Neural cell (in vitro differentiated cells): ENCODE measurements at regions not wholly inside any gene's neighbourhood (a gene's known extent, or its start where the extent isn't known, plus 50 kb on each side); places are given as distances from the start of the nearest gene placed in this dataset.

ENCODE experiments used
- H2AFZ ChIP-seq: fragments of 200-600, 300-800 bp; sonication (generic), shearing (Covaris generic); 2 replicates; pipeline ENCODE4 v1.6.0; 2014; ENCODE audit warnings: low read depth, mild to moderate bottlenecking, antibody characterized with exemption, low read length, moderate library complexity
- H3F3A ChIP-seq: fragments of 200-600 bp; shearing (Covaris generic); 2 replicates; pipeline ENCODE4 v1.6.1; 2016; ENCODE audit warnings: mild to moderate bottlenecking, moderate library complexity, mixed read lengths, antibody characterized with exemption, low read length; ENCODE audit not compliant: insufficient read depth, poor library complexity, severe bottlenecking
- H3K27ac ChIP-seq: fragments of 200-600, 300-800 bp; sonication (generic), shearing (Covaris generic); 2 replicates; pipeline ENCODE4 v1.5.1; 2014; ENCODE audit warnings: mild to moderate bottlenecking, low read length, moderate library complexity
- H3K27me3 ChIP-seq: fragments of 300-800, 200-600 bp; sonication (generic), shearing (Covaris generic); 2 replicates; pipeline ENCODE4 v1.6.0; 2014; ENCODE audit warnings: mild to moderate bottlenecking, low read depth, low read length, moderate library complexity; ENCODE audit not compliant: insufficient read depth
- H3K36me3 ChIP-seq: fragments of 300-800, 200-600 bp; sonication (generic), shearing (Covaris generic); 2 replicates; pipeline ENCODE4 v1.5.1; 2014; ENCODE audit warnings: mild to moderate bottlenecking, antibody characterized with exemption, low read length, moderate library complexity; ENCODE audit not compliant: insufficient read depth
- H3K4me2 ChIP-seq: fragments of 300-800, 200-600 bp; sonication (generic), shearing (Covaris generic); 2 replicates; pipeline ENCODE4 v1.6.0; 2014; ENCODE audit warnings: mild to moderate bottlenecking, low read length
- H3K4me3 ChIP-seq: fragments of 300-800, 200-600 bp; sonication (generic), shearing (Covaris generic); 2 replicates; pipeline ENCODE4 v1.5.1; 2014; ENCODE audit warnings: mild to moderate bottlenecking, low read length, moderate library complexity
- H3K79me2 ChIP-seq: fragments of 200-600 bp; shearing (Covaris generic); replicated peaks from 2 replicates; pipeline ENCODE4 v1.6.0; 2014; ENCODE audit warnings: mild to moderate bottlenecking, low read length, moderate library complexity; ENCODE audit not compliant: insufficient read depth
- H3K9ac ChIP-seq: fragments of 300-800, 200-600 bp; sonication (generic), shearing (Covaris generic); 2 replicates; pipeline ENCODE4 v1.6.1; 2016; ENCODE audit warnings: mild to moderate bottlenecking, low read length, mixed read lengths
- H3K9me2 ChIP-seq: fragments of 200-600 bp; shearing (Covaris generic); 2 replicates; pipeline ENCODE4 v1.6.1; 2016; ENCODE audit warnings: mild to moderate bottlenecking, low read length, mixed read lengths; ENCODE audit not compliant: insufficient read depth
- H3K9me3 ChIP-seq: fragments of 200-600, 300-800 bp; sonication (generic), shearing (Covaris generic); 2 replicates; pipeline ENCODE4 v1.6.1; 2016; ENCODE audit warnings: mild to moderate bottlenecking, mixed run types, low read length, moderate library complexity, mixed read lengths
- H4K20me1 ChIP-seq: fragments of 200-600 bp; shearing (Covaris generic); 2 replicates; pipeline ENCODE4 v1.6.1; 2016; ENCODE audit warnings: mild to moderate bottlenecking, mixed run types; ENCODE audit not compliant: insufficient read depth
- EP300 ChIP-seq: fragments of 450-650 bp; conservative IDR thresholded peaks from 2 replicates; pipeline ENCODE4 v1.6.1; 2014; ENCODE audit warnings: antibody characterized with exemption, mild to moderate bottlenecking, moderate library complexity; ENCODE audit not compliant: poor library complexity, severe bottlenecking
- EZH2 ChIP-seq: fragments of 200-600, 300-800 bp; shearing (Covaris generic), sonication (generic); IDR thresholded peaks from 2 replicates; pipeline ENCODE4 v1.6.1; 2014; ENCODE audit warnings: antibody characterized with exemption, low read length, borderline replicate concordance, mild to moderate bottlenecking; ENCODE audit not compliant: insufficient read depth, poor library complexity, severe bottlenecking
- MXI1 ChIP-seq: fragments of 450-650 bp; conservative IDR thresholded peaks from 2 replicates; pipeline ENCODE4 v1.6.1; 2014; ENCODE audit warnings: antibody characterized with exemption, mild to moderate bottlenecking; ENCODE audit not compliant: poor library complexity, severe bottlenecking
- POLR2AphosphoS5 ChIP-seq: IDR thresholded peaks from 2 replicates; pipeline ENCODE4 v1.6.1; 2012
- RAD21 ChIP-seq: fragments of 450-650 bp; conservative IDR thresholded peaks from 2 replicates; pipeline ENCODE4 v1.6.1; 2014; ENCODE audit warnings: antibody characterized with exemption, mild to moderate bottlenecking, moderate library complexity
- SMC3 ChIP-seq: fragments of 450-650 bp; conservative IDR thresholded peaks from 2 replicates; pipeline ENCODE4 v1.6.1; 2014; ENCODE audit warnings: antibody characterized with exemption, mild to moderate bottlenecking, moderate library complexity; ENCODE audit not compliant: poor library complexity
- TAF1 ChIP-seq: IDR thresholded peaks from 2 replicates; pipeline ENCODE4 v1.6.1; 2012; ENCODE audit warnings: low read depth
- TF ChIP-seq, protein P1 (sequence below): IDR thresholded peaks from 2 replicates; pipeline ENCODE4 v1.6.1; 2012; ENCODE audit warnings: borderline replicate concordance
- TF ChIP-seq, protein P2 (sequence below): fragments of 450-650 bp; IDR thresholded peaks from 2 replicates; pipeline ENCODE4 v1.5.1; 2014; ENCODE audit warnings: antibody characterized with exemption, mild to moderate bottlenecking, moderate library complexity; ENCODE audit not compliant: poor library complexity, severe bottlenecking

DNA sequence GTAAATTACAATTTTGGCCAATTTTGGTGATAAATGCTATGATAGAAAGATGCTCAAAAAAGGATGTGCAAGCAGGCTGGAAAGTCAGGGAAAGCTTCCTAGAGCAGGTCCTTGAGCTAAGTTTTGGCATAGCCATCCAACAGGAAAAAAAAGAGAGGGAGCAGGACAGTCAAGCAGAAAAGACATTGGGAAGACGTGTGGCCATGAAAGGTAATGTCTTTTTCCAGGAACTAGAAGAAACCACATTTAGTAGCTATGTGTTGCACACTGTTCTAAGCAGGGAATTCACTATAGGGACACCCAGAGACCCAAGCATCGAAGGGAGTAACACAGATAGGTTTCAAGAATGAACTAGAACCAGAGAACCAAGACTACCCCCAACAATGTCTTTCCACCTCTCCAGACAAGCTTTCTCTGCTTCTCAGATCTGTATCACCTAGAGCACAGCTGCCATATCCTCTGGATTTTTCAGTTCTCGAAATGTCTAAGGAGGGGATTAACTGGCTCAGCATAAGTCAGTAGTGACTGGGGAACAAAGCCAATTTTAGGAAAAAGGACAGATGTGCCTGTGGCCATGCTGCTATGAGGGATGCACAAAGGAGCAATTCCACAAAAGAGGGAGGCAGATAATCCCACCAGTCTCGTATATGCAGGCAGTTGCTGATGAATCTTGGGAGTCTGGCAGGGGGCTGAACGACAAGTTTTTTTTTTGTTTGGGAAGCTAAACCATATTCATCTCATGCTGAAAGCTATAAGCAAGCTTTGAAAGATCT, 97.1 kb upstream of the DAB1 start:
- no peaks in the 10 kb centered on the region for H3K36me3 ChIP-seq
- H2AFZ ChIP-seq = no peak overlapping the region
- H3K9me3 ChIP-seq = no peaks in the 10 kb centered on the region
- no peak overlapping the region for H3K4me3 ChIP-seq
- H3K79me2 ChIP-seq = no peaks in the 10 kb centered on the region
- H3F3A ChIP-seq = no peaks in the 10 kb centered on the region
- no peaks in the 10 kb centered on the region for H3K9me2 ChIP-seq
- TF ChIP-seq SMC3 (no peak), MXI1 (no peak), RAD21 (no peak), POLR2AphosphoS5 (no peak), EP300 (no peak), TAF1 (no peak), EZH2 (no peak)
- TF ChIP-seq, protein P1, sequence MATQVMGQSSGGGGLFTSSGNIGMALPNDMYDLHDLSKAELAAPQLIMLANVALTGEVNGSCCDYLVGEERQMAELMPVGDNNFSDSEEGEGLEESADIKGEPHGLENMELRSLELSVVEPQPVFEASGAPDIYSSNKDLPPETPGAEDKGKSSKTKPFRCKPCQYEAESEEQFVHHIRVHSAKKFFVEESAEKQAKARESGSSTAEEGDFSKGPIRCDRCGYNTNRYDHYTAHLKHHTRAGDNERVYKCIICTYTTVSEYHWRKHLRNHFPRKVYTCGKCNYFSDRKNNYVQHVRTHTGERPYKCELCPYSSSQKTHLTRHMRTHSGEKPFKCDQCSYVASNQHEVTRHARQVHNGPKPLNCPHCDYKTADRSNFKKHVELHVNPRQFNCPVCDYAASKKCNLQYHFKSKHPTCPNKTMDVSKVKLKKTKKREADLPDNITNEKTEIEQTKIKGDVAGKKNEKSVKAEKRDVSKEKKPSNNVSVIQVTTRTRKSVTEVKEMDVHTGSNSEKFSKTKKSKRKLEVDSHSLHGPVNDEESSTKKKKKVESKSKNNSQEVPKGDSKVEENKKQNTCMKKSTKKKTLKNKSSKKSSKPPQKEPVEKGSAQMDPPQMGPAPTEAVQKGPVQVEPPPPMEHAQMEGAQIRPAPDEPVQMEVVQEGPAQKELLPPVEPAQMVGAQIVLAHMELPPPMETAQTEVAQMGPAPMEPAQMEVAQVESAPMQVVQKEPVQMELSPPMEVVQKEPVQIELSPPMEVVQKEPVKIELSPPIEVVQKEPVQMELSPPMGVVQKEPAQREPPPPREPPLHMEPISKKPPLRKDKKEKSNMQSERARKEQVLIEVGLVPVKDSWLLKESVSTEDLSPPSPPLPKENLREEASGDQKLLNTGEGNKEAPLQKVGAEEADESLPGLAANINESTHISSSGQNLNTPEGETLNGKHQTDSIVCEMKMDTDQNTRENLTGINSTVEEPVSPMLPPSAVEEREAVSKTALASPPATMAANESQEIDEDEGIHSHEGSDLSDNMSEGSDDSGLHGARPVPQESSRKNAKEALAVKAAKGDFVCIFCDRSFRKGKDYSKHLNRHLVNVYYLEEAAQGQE = no peak
- TF ChIP-seq, protein P2, sequence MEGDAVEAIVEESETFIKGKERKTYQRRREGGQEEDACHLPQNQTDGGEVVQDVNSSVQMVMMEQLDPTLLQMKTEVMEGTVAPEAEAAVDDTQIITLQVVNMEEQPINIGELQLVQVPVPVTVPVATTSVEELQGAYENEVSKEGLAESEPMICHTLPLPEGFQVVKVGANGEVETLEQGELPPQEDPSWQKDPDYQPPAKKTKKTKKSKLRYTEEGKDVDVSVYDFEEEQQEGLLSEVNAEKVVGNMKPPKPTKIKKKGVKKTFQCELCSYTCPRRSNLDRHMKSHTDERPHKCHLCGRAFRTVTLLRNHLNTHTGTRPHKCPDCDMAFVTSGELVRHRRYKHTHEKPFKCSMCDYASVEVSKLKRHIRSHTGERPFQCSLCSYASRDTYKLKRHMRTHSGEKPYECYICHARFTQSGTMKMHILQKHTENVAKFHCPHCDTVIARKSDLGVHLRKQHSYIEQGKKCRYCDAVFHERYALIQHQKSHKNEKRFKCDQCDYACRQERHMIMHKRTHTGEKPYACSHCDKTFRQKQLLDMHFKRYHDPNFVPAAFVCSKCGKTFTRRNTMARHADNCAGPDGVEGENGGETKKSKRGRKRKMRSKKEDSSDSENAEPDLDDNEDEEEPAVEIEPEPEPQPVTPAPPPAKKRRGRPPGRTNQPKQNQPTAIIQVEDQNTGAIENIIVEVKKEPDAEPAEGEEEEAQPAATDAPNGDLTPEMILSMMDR = no peak
- no peaks in the 10 kb centered on the region for H3K27me3 ChIP-seq
- no peaks in the 10 kb centered on the region for H4K20me1 ChIP-seq
- H3K27ac ChIP-seq = no peak overlapping the region
- no peak overlapping the region for H3K9ac ChIP-seq
- no peak overlapping the region for H3K4me2 ChIP-seq

DNA sequence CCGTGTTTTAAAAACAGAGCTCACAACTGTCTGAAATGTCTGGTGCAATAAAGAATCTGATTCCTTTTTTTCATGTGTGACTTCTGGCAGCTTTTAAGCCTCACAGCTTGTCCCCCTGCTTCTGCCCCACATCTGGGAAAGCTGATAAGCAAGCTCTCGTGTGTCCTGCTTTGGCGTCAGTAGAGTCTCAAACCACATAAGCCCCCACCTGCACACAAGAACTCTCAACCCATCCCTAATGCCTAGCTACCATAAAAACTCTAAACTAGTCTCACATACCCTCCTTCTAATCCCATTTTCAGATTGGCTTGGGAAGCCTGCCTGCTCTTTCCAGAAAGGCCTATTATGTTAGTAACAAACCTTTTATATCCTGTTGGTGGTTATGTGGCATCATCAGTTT, 94.6 kb upstream of the DAB1 start:
- Histone ChIP-seq H3K27ac (no peak overlapping the region), H3K4me3 (no peak overlapping the region), H3K79me2 (no peaks in the 10 kb centered on the region), H3K4me2 (no peak overlapping the region), H3K9me3 (no peaks in the 10 kb centered on the region), H3K9ac (no peak overlapping the region), H3K36me3 (no peaks in the 10 kb centered on the region), H4K20me1 (no peaks in the 10 kb centered on the region), H3K27me3 (no peaks in the 10 kb centered on the region), H3K9me2 (no peaks in the 10 kb centered on the region), H3F3A (no peaks in the 10 kb centered on the region), H2AFZ (no peak overlapping the region)
- TF ChIP-seq SMC3 = no peak
- TF ChIP-seq MXI1 = no peak
- no peak for TF ChIP-seq TAF1
- TF ChIP-seq EP300 = no peak
- TF ChIP-seq, protein P1 = no peak
- no peak for TF ChIP-seq EZH2
